SU-DHL-6 (cell line): ENCODE measurements at regions not wholly inside any gene's neighbourhood (a gene's known extent, or its start where the extent isn't known, plus 50 kb on each side); places are given as distances from the start of the nearest gene placed in this dataset.

Experiments
- EZH2phosphoT487 ChIP-seq: fragments of 200-600 bp; sonication (generic), shearing (Covaris generic); conservative IDR thresholded peaks from 2 replicates; pipeline ENCODE4 v1.6.1; 2018; ENCODE audit warnings: mild to moderate bottlenecking, antibody characterized with exemption, low read length, moderate library complexity, mixed read lengths
- TF ChIP-seq, protein P1 (sequence below): fragments of 200-600 bp; sonication (generic); IDR thresholded peaks from one replicate; pipeline ENCODE4 v1.5.1; 2017; ENCODE audit warnings: antibody characterized with exemption, mild to moderate bottlenecking, low read length, moderate library complexity; ENCODE audit not compliant: insufficient read depth, poor library complexity, severe bottlenecking

DNA sequence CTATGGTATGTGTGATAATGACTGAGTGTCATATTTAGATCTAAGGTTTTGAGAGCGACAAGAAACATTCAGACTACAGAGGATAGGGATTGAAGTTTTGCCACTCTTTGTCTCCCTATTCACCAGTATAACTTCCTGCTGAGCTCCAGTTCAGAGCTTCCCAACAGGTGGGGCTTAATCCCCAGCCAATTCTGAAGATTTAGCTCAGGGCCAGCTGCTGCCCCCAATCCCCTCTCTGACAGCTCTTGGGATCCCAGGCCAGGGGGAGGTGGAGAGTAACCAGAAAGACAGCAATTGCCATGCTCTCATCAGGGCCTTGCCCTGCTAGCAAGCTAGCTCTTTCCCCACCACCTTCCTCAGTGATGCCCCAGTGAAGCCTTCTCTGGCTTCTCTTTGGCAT, 57.8 kb downstream of the TRIL start:
- no peak for TF ChIP-seq EZH2phosphoT487
- TF ChIP-seq, protein P1, sequence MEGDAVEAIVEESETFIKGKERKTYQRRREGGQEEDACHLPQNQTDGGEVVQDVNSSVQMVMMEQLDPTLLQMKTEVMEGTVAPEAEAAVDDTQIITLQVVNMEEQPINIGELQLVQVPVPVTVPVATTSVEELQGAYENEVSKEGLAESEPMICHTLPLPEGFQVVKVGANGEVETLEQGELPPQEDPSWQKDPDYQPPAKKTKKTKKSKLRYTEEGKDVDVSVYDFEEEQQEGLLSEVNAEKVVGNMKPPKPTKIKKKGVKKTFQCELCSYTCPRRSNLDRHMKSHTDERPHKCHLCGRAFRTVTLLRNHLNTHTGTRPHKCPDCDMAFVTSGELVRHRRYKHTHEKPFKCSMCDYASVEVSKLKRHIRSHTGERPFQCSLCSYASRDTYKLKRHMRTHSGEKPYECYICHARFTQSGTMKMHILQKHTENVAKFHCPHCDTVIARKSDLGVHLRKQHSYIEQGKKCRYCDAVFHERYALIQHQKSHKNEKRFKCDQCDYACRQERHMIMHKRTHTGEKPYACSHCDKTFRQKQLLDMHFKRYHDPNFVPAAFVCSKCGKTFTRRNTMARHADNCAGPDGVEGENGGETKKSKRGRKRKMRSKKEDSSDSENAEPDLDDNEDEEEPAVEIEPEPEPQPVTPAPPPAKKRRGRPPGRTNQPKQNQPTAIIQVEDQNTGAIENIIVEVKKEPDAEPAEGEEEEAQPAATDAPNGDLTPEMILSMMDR: no peak
